Trophoblast cell (in vitro differentiated cells and primary cell): ENCODE measurements at regions not wholly inside any gene's neighbourhood (a gene's known extent, or its start where the extent isn't known, plus 50 kb on each side); places are given as distances from the start of the nearest gene placed in this dataset.
"Not testable (repeated sequence)": the region's sequence is repeated elsewhere in the genome, so short reads cannot be mapped to it uniquely, and the experiment has no call there.

Experiments used
- DNase-seq, 2 donors: peaks; one replicate each; pipeline ENCODE4 v3.0.0-alpha.2; 2016
- H2AFZ ChIP-seq: 2 replicates; pipeline ENCODE4 v1.6.1; 2013; ENCODE audit warnings: low read length, moderate library complexity, mild to moderate bottlenecking; ENCODE audit not compliant: insufficient read depth, poor library complexity
- H2AK5ac ChIP-seq: 2 replicates; pipeline ENCODE4 v1.6.1; 2013; ENCODE audit warnings: mild to moderate bottlenecking, low read length
- H2BK120ac ChIP-seq: 2 replicates; pipeline ENCODE4 v1.6.1; 2013; ENCODE audit warnings: low read length, mild to moderate bottlenecking, moderate library complexity; ENCODE audit not compliant: insufficient read depth, poor library complexity
- H2BK12ac ChIP-seq: 2 replicates; pipeline ENCODE4 v1.6.1; 2013; ENCODE audit warnings: mild to moderate bottlenecking, low read length, moderate library complexity
- H2BK5ac ChIP-seq: 2 replicates; pipeline ENCODE4 v1.6.1; 2013; ENCODE audit warnings: low read length, low read depth, moderate library complexity, mild to moderate bottlenecking; ENCODE audit not compliant: poor library complexity
- H3K14ac ChIP-seq: 2 replicates; pipeline ENCODE4 v1.6.1; 2013; ENCODE audit warnings: mild to moderate bottlenecking, low read length
- H3K18ac ChIP-seq: 2 replicates; pipeline ENCODE4 v1.6.1; 2013; ENCODE audit warnings: mild to moderate bottlenecking, low read length
- H3K23ac ChIP-seq: 2 replicates; pipeline ENCODE4 v1.6.1; 2013; ENCODE audit warnings: low read length
- H3K27ac ChIP-seq: 2 replicates; pipeline ENCODE4 v1.5.1; 2013; ENCODE audit warnings: low read depth, mild to moderate bottlenecking, inconsistent platforms, low read length, moderate library complexity
- H3K27me3 ChIP-seq: 2 replicates; pipeline ENCODE4 v1.6.1; 2013; ENCODE audit warnings: inconsistent platforms, mild to moderate bottlenecking, low read length, moderate library complexity; ENCODE audit not compliant: insufficient read depth
- H3K36me3 ChIP-seq, 2 experiments: 1 replicate in 1 of 2; 2 replicates in 1 of 2; pipeline ENCODE4 v1.6.1; 2013; ENCODE audit warnings: low read length in 2 of 2, mild to moderate bottlenecking in 2 of 2, moderate library complexity in 1 of 2; ENCODE audit not compliant: insufficient read depth in 2 of 2, control insufficient read depth in 1 of 2
- H3K4ac ChIP-seq: 2 replicates; pipeline ENCODE4 v1.6.1; 2013; ENCODE audit warnings: low read depth, mild to moderate bottlenecking, low read length, moderate library complexity
- H3K4me1 ChIP-seq, 2 experiments: 1 replicate in 1 of 2; 2 replicates in 1 of 2; pipeline ENCODE4 v1.6.1; 2013; ENCODE audit warnings: low read length in 2 of 2, mild to moderate bottlenecking in 2 of 2, moderate library complexity in 1 of 2; ENCODE audit not compliant: insufficient read depth in 2 of 2, control insufficient read depth in 1 of 2
- H3K4me2 ChIP-seq: 2 replicates; pipeline ENCODE4 v1.6.1; 2013; ENCODE audit warnings: inconsistent platforms, mild to moderate bottlenecking, low read length, moderate library complexity
- H3K4me3 ChIP-seq: 2 replicates; pipeline ENCODE4 v1.5.1; 2013; ENCODE audit warnings: mild to moderate bottlenecking, low read depth, low read length, inconsistent platforms
- H3K79me1 ChIP-seq: one replicate; pipeline ENCODE4 v1.6.1; 2013; ENCODE audit warnings: low read length
- H3K79me2 ChIP-seq: 2 replicates; pipeline ENCODE4 v1.6.1; 2013; ENCODE audit warnings: low read length, mild to moderate bottlenecking; ENCODE audit not compliant: control insufficient read depth, insufficient read depth, poor library complexity
- H3K9ac ChIP-seq: 2 replicates; pipeline ENCODE4 v1.6.1; 2013; ENCODE audit warnings: mild to moderate bottlenecking, low read length
- H3K9me3 ChIP-seq: 2 replicates; pipeline ENCODE4 v1.6.1; 2013; ENCODE audit warnings: low read depth, mild to moderate bottlenecking, control low read depth, inconsistent platforms, low read length; ENCODE audit not compliant: insufficient read depth
- H4K12ac ChIP-seq: 2 replicates; pipeline ENCODE4 v1.6.1; 2013; ENCODE audit warnings: low read depth, mild to moderate bottlenecking, low read length, moderate library complexity
- H4K8ac ChIP-seq: 2 replicates; pipeline ENCODE4 v1.6.1; 2013; ENCODE audit warnings: low read depth, mild to moderate bottlenecking, low read length, moderate library complexity
- H4K91ac ChIP-seq: one replicate; pipeline ENCODE4 v1.6.1; 2013; ENCODE audit warnings: low read depth, mild to moderate bottlenecking, low read length, moderate library complexity
- WGBS: extraction: QIAGEN DNeasy Blood & Tissue Kit; methylation state at CpG from one replicate; pipeline ENCODE4 v1.1.7; 2013; ENCODE audit warnings: missing lambda C conversion rate; ENCODE audit not compliant: insufficient read length, insufficient coverage; ENCODE audit errors: extremely low coverage; 5-methylcytosine and 5-hydroxymethylcytosine counted together

DNA sequence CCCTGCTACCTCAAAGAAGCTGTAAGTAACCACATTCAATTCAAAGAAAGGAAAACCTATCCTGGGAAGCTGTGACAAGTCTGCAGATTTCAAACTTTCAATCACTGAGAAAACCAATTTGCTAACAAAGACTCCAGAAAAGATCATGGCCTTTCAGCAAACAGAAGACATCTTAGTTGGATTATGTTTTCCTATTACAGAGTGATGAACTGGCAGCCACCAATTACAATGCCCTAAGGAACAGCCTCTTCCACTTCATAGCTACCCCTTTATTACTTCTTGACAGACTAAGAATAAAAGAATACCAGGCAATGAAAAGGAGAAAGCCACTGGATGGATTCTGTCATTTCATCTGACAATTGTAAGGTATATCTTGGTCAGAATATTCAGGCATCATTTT is 128.2 kb upstream of the RASEF start:
- Histone ChIP-seq H3K4me2 (no peak overlapping the region), H2AK5ac (no peak overlapping the region), H3K4me3 (no peak overlapping the region), H2AFZ (no peak overlapping the region), H3K9ac (no peak overlapping the region), H2BK5ac (no peak overlapping the region), H4K8ac (no peak overlapping the region), H4K91ac (no peak overlapping the region), H3K79me2 (no peaks in the 10 kb centered on the region), H3K4me1 (no peaks in the 10 kb centered on the region), H4K12ac (no peak overlapping the region), H3K18ac (no peak overlapping the region), H2BK120ac (no peak overlapping the region), H3K4ac (no peak overlapping the region), H3K27ac (no peak overlapping the region), H3K14ac (no peak overlapping the region), H2BK12ac (no peak overlapping the region), H3K36me3 (no peaks in the 10 kb centered on the region), H3K9me3 (no peaks in the 10 kb centered on the region), H3K79me1 (no peaks in the 10 kb centered on the region), H3K23ac (no peak overlapping the region), H3K27me3 (no peaks in the 10 kb centered on the region)
- DNase-seq: no peak

DNA sequence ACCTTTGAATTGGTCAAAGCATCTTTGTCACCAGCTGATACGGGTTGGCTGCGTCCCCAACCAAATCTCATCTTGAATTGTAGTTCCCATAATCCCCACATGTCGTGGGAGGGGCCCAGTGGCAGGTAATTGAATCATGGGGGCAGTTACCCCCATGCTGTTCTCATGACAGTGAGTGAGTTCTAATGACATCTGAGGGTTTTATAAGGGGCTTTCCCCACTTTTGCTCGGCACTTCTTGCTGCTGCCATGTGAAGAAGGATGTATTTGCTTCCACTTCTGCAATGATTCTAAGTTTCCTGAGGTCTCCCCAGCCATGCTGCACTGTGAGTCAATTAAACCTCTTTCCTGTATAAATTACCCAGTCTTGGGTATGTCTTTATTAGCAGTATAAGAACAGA is 126.1 kb upstream of the RASEF start:
- H3K9ac ChIP-seq, H2AFZ ChIP-seq, H3K79me2 ChIP-seq, H3K4ac ChIP-seq, H2BK120ac ChIP-seq, H3K27me3 ChIP-seq, H3K4me2 ChIP-seq, H3K36me3 ChIP-seq, H3K79me1 ChIP-seq, H3K18ac ChIP-seq, H3K4me1 ChIP-seq, H3K27ac ChIP-seq, H3K4me3 ChIP-seq, DNase-seq, H4K12ac ChIP-seq, H2BK5ac ChIP-seq, H3K9me3 ChIP-seq, H2BK12ac ChIP-seq, H4K8ac ChIP-seq, H3K14ac ChIP-seq, H2AK5ac ChIP-seq, H4K91ac ChIP-seq, H3K23ac ChIP-seq: not testable (repeated sequence)
- no CpG with 5 or more reads among the region's 4 CpGs for WGBS

DNA sequence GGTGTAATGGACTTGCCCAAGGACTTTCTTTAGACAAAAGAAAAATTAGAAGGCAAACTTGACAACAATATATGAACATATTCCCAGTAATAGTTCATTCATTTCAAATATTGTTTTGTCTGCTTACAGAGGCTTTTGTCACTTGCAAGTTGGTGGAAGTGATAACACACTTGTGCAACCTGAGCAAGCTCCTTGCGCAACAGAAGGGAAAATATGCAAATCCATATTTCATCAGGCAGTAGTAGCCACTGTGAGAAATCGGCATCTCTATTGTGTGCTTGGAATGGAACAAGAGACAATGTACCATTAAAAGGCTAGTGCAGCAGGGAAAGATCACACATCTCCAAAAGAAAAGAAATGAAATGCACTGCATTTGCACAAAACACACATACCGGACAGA is 125.3 kb upstream of the RASEF start:
- DNase-seq: peak; percentile 46 to 92
- no peaks in the 10 kb centered on the region for H3K79me2 ChIP-seq

DNA sequence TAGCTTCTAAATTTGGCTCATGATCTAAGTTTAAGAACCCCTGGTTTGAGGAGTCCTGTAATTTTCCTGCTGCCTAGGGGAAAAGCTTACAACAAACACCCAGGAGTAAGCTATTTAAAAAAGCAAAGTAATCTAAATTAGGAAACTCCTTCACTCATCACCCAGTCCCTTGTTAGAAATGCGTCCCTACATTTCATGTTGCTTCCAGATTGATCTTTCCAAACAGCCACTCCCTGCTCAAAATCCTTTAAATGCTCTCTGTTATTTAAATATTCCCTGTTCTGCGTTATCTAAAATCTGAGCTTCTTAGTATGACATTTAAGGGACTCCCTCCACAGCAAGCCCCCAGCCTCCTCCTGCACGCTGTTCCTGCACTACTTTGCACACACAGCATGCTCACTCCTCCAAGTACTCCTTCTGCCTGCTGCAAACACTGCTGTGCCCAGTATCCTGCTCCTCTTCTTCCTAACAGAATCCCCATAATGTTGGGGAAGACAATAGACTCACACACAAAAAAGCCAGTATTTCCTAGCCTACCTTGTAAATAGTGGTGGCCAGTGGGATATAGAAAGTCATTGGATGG is 123.3 kb upstream of the RASEF start:
- H3K23ac ChIP-seq: no peak overlapping the region
- H3K18ac ChIP-seq: no peak overlapping the region
- H3K4me2 ChIP-seq: no peak overlapping the region
- H2BK12ac ChIP-seq: no peak overlapping the region
- H3K27me3 ChIP-seq: no peaks in the 10 kb centered on the region
- no peak overlapping the region for H4K91ac ChIP-seq
- H4K8ac ChIP-seq: no peak overlapping the region
- H3K79me2 ChIP-seq: no peaks in the 10 kb centered on the region
- no peaks in the 10 kb centered on the region for H3K9me3 ChIP-seq
- H3K14ac ChIP-seq: no peak overlapping the region
- H2AFZ ChIP-seq: no peak overlapping the region
- H3K9ac ChIP-seq: no peak overlapping the region
- H4K12ac ChIP-seq: no peak overlapping the region
- H3K27ac ChIP-seq: no peak overlapping the region
- H2AK5ac ChIP-seq: no peak overlapping the region
- WGBS: no CpG with 5 or more reads among the region's 3 CpGs
- H3K79me1 ChIP-seq: no peaks in the 10 kb centered on the region
- H3K4me1 ChIP-seq: no peaks in the 10 kb centered on the region
- DNase-seq: no peak
- no peak overlapping the region for H3K4ac ChIP-seq
- H2BK5ac ChIP-seq: no peak overlapping the region
- H2BK120ac ChIP-seq: no peak overlapping the region
- H3K36me3 ChIP-seq: no peaks in the 10 kb centered on the region
- H3K4me3 ChIP-seq: no peak overlapping the region

More for the DNA sequence above, 125.3 kb upstream of the RASEF start:
- H3K4ac ChIP-seq: no peak overlapping the region
- no peaks in the 10 kb centered on the region for H3K36me3 ChIP-seq
- WGBS: no CpG with 5 or more reads among the region's 3 CpGs
- H2AK5ac ChIP-seq: no peak overlapping the region
- no peak overlapping the region for H4K91ac ChIP-seq
- H3K23ac ChIP-seq: no peak overlapping the region
- H3K18ac ChIP-seq: no peak overlapping the region
- H4K8ac ChIP-seq: no peak overlapping the region
- H2AFZ ChIP-seq: no peak overlapping the region
- no peak overlapping the region for H2BK5ac ChIP-seq
- H3K79me1 ChIP-seq: no peaks in the 10 kb centered on the region
- no peaks in the 10 kb centered on the region for H3K27me3 ChIP-seq
- no peak overlapping the region for H3K9ac ChIP-seq
- no peak overlapping the region for H2BK12ac ChIP-seq
- H3K14ac ChIP-seq: no peak overlapping the region
- H4K12ac ChIP-seq: no peak overlapping the region
- no peaks in the 10 kb centered on the region for H3K4me1 ChIP-seq
- H2BK120ac ChIP-seq: no peak overlapping the region
- no peak overlapping the region for H3K27ac ChIP-seq
- no peak overlapping the region for H3K4me2 ChIP-seq
- no peak overlapping the region for H3K4me3 ChIP-seq
- no peaks in the 10 kb centered on the region for H3K9me3 ChIP-seq
